Fibroblast of the conjunctiva (primary cell): ENCODE measurements at regions not wholly inside any gene's neighbourhood (a gene's known extent, or its start where the extent isn't known, plus 50 kb on each side); places are given as distances from the start of the nearest gene placed in this dataset.
"Not testable (repeated sequence)": the region's sequence is repeated elsewhere in the genome, so short reads cannot be mapped to it uniquely, and the experiment has no call there.

Source experiments
- DNase-seq: peaks from one replicate; pipeline ENCODE4 v3.0.0-alpha.2; 2010; ENCODE audit warnings: low read depth

GRCh38 chr3:163548015-163548414 lies 1530.3 kb downstream of the SI start:
- DNase-seq: no peak

- DNase-seq: no peak
Observed at GRCh38 chr3:163547014-163547685, 1531.1 kb downstream of the SI start.

GRCh38 chr3:163543662-163544061 lies 1534.6 kb downstream of the SI start:
- DNase-seq: no peak

- DNase-seq: no peak
Observed at GRCh38 chr3:163541629-163542028, 1536.7 kb downstream of the SI start.

GRCh38 chr3:163538387-163538786 lies 1539.9 kb downstream of the SI start:
- DNase-seq: no peak

GRCh38 chr3:163533381-163533780 lies 1544.9 kb downstream of the SI start:
- no peak for DNase-seq

GRCh38 chr3:163523375-163523774 lies 1554.9 kb downstream of the SI start:
- no peak for DNase-seq

- DNase-seq: no peak
Observed at GRCh38 chr3:163521261-163521660, 1557.0 kb downstream of the SI start.

GRCh38 chr3:163518065-163518464 lies 1560.2 kb downstream of the SI start:
- DNase-seq: no peak

GRCh38 chr3:163513149-163513657 lies 1565.1 kb downstream of the SI start:
- DNase-seq: no peak

GRCh38 chr3:163508206-163508605 lies 1570.1 kb downstream of the SI start:
- no peak for DNase-seq

GRCh38 chr3:163504974-163505373 lies 1573.3 kb downstream of the SI start:
- no peak for DNase-seq

GRCh38 chr3:163499736-163500219 lies 1578.5 kb downstream of the SI start:
- not testable (repeated sequence) for DNase-seq

- not testable (repeated sequence) for DNase-seq
Observed at GRCh38 chr3:163498842-163499735, 1579.2 kb downstream of the SI start.

- no peak for DNase-seq
Observed at GRCh38 chr3:163491714-163492113, 1586.6 kb downstream of the SI start.

- peak; percentile 21 for DNase-seq
Observed at GRCh38 chr3:163490119-163490518, 1588.2 kb downstream of the SI start.

GRCh38 chr3:163482695-163483094 lies 1595.6 kb downstream of the SI start:
- DNase-seq: no peak

GRCh38 chr3:163481738-163482137 lies 1596.6 kb downstream of the SI start:
- no peak for DNase-seq

- no peak for DNase-seq
Observed at GRCh38 chr3:163476179-163476578, 1602.1 kb downstream of the SI start.

GRCh38 chr3:163474766-163475165 lies 1603.5 kb downstream of the SI start:
- DNase-seq: no peak

GRCh38 chr3:163468531-163469335 lies 1609.6 kb downstream of the SI start:
- no peak for DNase-seq

GRCh38 chr3:163462446-163462845 lies 1615.8 kb downstream of the SI start:
- DNase-seq: no peak
